GM12874 (cell line): ENCODE measurements at regions not wholly inside any gene's neighbourhood (a gene's known extent, or its start where the extent isn't known, plus 50 kb on each side); places are given as distances from the start of the nearest gene placed in this dataset.

ENCODE experiments used
- CTCF ChIP-seq: IDR thresholded peaks from 2 replicates; pipeline ENCODE4 v1.5.1; 2011; ENCODE audit warnings: low read depth, mild to moderate bottlenecking, control low read depth, low read length, moderate library complexity; ENCODE audit not compliant: insufficient read depth

GRCh38 chr17:77327566-77328464 is 187.0 kb downstream of the SEC14L1 start:
- no peak for TF ChIP-seq CTCF

- no peak for TF ChIP-seq CTCF
These were observed 188.3 kb downstream of the SEC14L1 start for GRCh38 chr17:77328823-77329740.

- no peak for TF ChIP-seq CTCF
These were observed 189.2 kb downstream of the SEC14L1 start for GRCh38 chr17:77329741-77330531.

GRCh38 chr17:77330602-77331081 is 189.9 kb downstream of the SEC14L1 start:
- TF ChIP-seq CTCF = no peak

GRCh38 chr17:77331301-77331864 is 190.6 kb downstream of the SEC14L1 start:
- peak; percentile 94 for TF ChIP-seq CTCF

GRCh38 chr17:77332034-77332971 is 191.5 kb downstream of the SEC14L1 start:
- TF ChIP-seq CTCF = no peak
